ENCODE measurements at regions not wholly inside any gene's neighbourhood (a gene's known extent, or its start where the extent isn't known, plus 50 kb on each side); places are given as distances from the start of the nearest gene placed in this dataset.
"Not testable (repeated sequence)": the region's sequence is repeated elsewhere in the genome, so short reads cannot be mapped to it uniquely, and the experiment has no call there.

GRCh38 chr10:63675171-63675570, 154.0 kb downstream of the REEP3 start:
- intact Hi-C loops (cut with DNase I), result no loop called here
- DNase-seq, result peak in 15 of 42 donors; percentile 10 to 56 (median 25)

- intact Hi-C loops (cut with DNase I), result no loop called here
- DNase-seq, result no peak
These were observed 155.8 kb downstream of the REEP3 start for GRCh38 chr10:63677001-63677400.

- intact Hi-C loops (cut with DNase I), result not testable (repeated sequence)
These were observed 159.3 kb downstream of the REEP3 start for GRCh38 chr10:63680545-63680944.

GRCh38 chr10:63681993-63682697, 160.9 kb downstream of the REEP3 start:
- intact Hi-C loops (cut with DNase I), result no loop called here
- no peak for DNase-seq

More at GRCh38 chr10:63680545-63680944, 159.3 kb downstream of the REEP3 start:
- not testable (repeated sequence) for DNase-seq

- intact Hi-C loops (cut with DNase I); DNase-seq: not testable (repeated sequence)
These were observed 161.5 kb downstream of the REEP3 start for GRCh38 chr10:63682698-63683052.

- intact Hi-C loops (cut with DNase I), result no loop called here
- DNase-seq, result no peak
These were observed 162.0 kb downstream of the REEP3 start for GRCh38 chr10:63683223-63683622.

- DNase-seq, result no peak
- intact Hi-C loops (cut with DNase I), result no loop called here
These were observed 162.5 kb downstream of the REEP3 start for GRCh38 chr10:63683686-63684085.

- intact Hi-C loops (cut with DNase I), result no loop called here
- no peak for DNase-seq
These were observed 163.2 kb downstream of the REEP3 start for GRCh38 chr10:63684257-63684936.

GRCh38 chr10:63689768-63690167, 168.6 kb downstream of the REEP3 start:
- DNase-seq, result no peak
- intact Hi-C loops (cut with DNase I), result no loop called here

GRCh38 chr10:63692220-63692896, 171.2 kb downstream of the REEP3 start:
- intact Hi-C loops (cut with DNase I), result no loop called here
- no peak for DNase-seq

- DNase-seq; intact Hi-C loops (cut with DNase I): not testable (repeated sequence)
These were observed 171.8 kb downstream of the REEP3 start for GRCh38 chr10:63693021-63693420.

- intact Hi-C loops (cut with DNase I), result no loop called here
- DNase-seq, result no peak
These were observed 175.0 kb downstream of the REEP3 start for GRCh38 chr10:63696205-63696604.

GRCh38 chr10:63697956-63698786, 177.0 kb downstream of the REEP3 start:
- intact Hi-C loops (cut with DNase I), result no loop called here
- DNase-seq, result no peak

- DNase-seq, result no peak
- intact Hi-C loops (cut with DNase I), result no loop called here
These were observed 177.6 kb downstream of the REEP3 start for GRCh38 chr10:63698787-63699150.

- DNase-seq, result peak in 3 of 42 donors; percentile 14 to 62 (median 19)
- intact Hi-C loops (cut with DNase I), result no loop called here
These were observed 178.8 kb downstream of the REEP3 start for GRCh38 chr10:63699785-63700613.

GRCh38 chr10:63700631-63701156, 179.5 kb downstream of the REEP3 start:
- no peak for DNase-seq
- intact Hi-C loops (cut with DNase I), result no loop called here

GRCh38 chr10:63702092-63702491, 180.9 kb downstream of the REEP3 start:
- intact Hi-C loops (cut with DNase I), result no loop called here
- DNase-seq, result no peak

- DNase-seq, result peak in 4 of 42 donors; percentile 9 to 48 (median 31)
- intact Hi-C loops (cut with DNase I), result no loop called here
These were observed 182.0 kb downstream of the REEP3 start for GRCh38 chr10:63703113-63703670.
